Myocyte (in vitro differentiated cells): ENCODE measurements at regions not wholly inside any gene's neighbourhood (a gene's known extent, or its start where the extent isn't known, plus 50 kb on each side); places are given as distances from the start of the nearest gene placed in this dataset.

Experiments used
- DNase-seq: peaks from one replicate; pipeline ENCODE4 v3.0.0-alpha.2; 2012; ENCODE audit warnings: low read depth

GRCh38 chr1:220363196-220363837 lies 91.1 kb upstream of the RAB3GAP2 start:
- no peak for DNase-seq

- DNase-seq = peak; percentile 30
These were observed 85.0 kb upstream of the RAB3GAP2 start for GRCh38 chr1:220356981-220357850.

- no peak for DNase-seq
These were observed 81.2 kb upstream of the RAB3GAP2 start for GRCh38 chr1:220353229-220354012.

- no peak for DNase-seq
These were observed 76.0 kb upstream of the RAB3GAP2 start for GRCh38 chr1:220348211-220348610.

- DNase-seq = no peak
These were observed 75.5 kb upstream of the RAB3GAP2 start for GRCh38 chr1:220347654-220348175.

- DNase-seq = no peak
These were observed 72.5 kb upstream of the RAB3GAP2 start for GRCh38 chr1:220344745-220345144.

GRCh38 chr1:220342853-220343252 lies 70.6 kb upstream of the RAB3GAP2 start:
- peak; percentile 45 for DNase-seq

- DNase-seq = no peak
These were observed 68.9 kb upstream of the RAB3GAP2 start for GRCh38 chr1:220341126-220341525.

- DNase-seq = no peak
These were observed 67.3 kb upstream of the RAB3GAP2 start for GRCh38 chr1:220339581-220339980.

- no peak for DNase-seq
These were observed 66.5 kb upstream of the RAB3GAP2 start for GRCh38 chr1:220338759-220339158.

- no peak for DNase-seq
These were observed 64.3 kb upstream of the RAB3GAP2 start for GRCh38 chr1:220336391-220337031.

GRCh38 chr1:220335668-220336067 lies 63.4 kb upstream of the RAB3GAP2 start:
- DNase-seq = peak; percentile 51

- DNase-seq = no peak
These were observed 59.1 kb upstream of the RAB3GAP2 start for GRCh38 chr1:220331318-220331717.

- no peak for DNase-seq
These were observed 58.0 kb upstream of the RAB3GAP2 start for GRCh38 chr1:220330265-220330664.

GRCh38 chr1:220327106-220327505 lies 54.9 kb upstream of the RAB3GAP2 start:
- no peak for DNase-seq

GRCh38 chr1:220326578-220326977 lies 54.3 kb upstream of the RAB3GAP2 start:
- DNase-seq = peak; percentile 70

GRCh38 chr1:220325306-220325995 lies 53.2 kb upstream of the RAB3GAP2 start:
- peak; percentile 47 for DNase-seq

- DNase-seq = no peak
These were observed 51.5 kb upstream of the RAB3GAP2 start for GRCh38 chr1:220323717-220324116.

- no peak for DNase-seq
These were observed 50.3 kb upstream of the RAB3GAP2 start for GRCh38 chr1:220322570-220322969.
